Activated naive CD4-positive, alpha-beta T cell treated with anti-CD3 and anti-CD28 coated beads for 36 hours (primary cell): ENCODE measurements at regions not wholly inside any gene's neighbourhood (a gene's known extent, or its start where the extent isn't known, plus 50 kb on each side); places are given as distances from the start of the nearest gene placed in this dataset.

Experiments
- CTCF ChIA-PET: fragments of 350-600 bp; sonication (Branson Sonifier 250); formaldehyde crosslinking; loops from one replicate; lab custom pipeline; 2021; ENCODE audit warnings: antibody characterized with exemption; lab: Charles Lee
- DNase-seq: peaks from one replicate; pipeline ENCODE4 v3.0.0-alpha.2; 2020
- H3K27ac Mint-ChIP-seq: one replicate; pipeline ENCODE4 v1.8.0; 2021; ENCODE audit warnings: mild to moderate bottlenecking, mixed read lengths
- H3K27me3 Mint-ChIP-seq: one replicate; pipeline ENCODE4 v1.8.0; 2021; ENCODE audit warnings: low read depth, mixed read lengths
- H3K36me3 Mint-ChIP-seq: one replicate; pipeline ENCODE4 v1.8.0; 2021; ENCODE audit warnings: low read depth, mixed read lengths
- H3K4me1 Mint-ChIP-seq: one replicate; pipeline ENCODE4 v1.8.0; 2021; ENCODE audit warnings: low read depth, mixed read lengths
- H3K4me3 Mint-ChIP-seq: one replicate; pipeline ENCODE4 v1.8.0; 2021; ENCODE audit warnings: mild to moderate bottlenecking, moderate library complexity, mixed read lengths
- H3K9me3 Mint-ChIP-seq: one replicate; pipeline ENCODE4 v1.8.0; 2021; ENCODE audit warnings: mixed read lengths
- intact Hi-C: fragments of 100-400 bp; cut with micrococcal nuclease; formaldehyde crosslinking; loops from one replicate; pipeline ENCODE4 v1.15.1; 2023

- no peaks in the 10 kb centered on the region for H3K27me3 Mint-ChIP-seq
- CTCF ChIA-PET, result interaction anchor here (1.1 kb wide), 1 partner anchor 77 kb away, joined by 3 read pairs; no protein-coding TSS in a partner anchor
- H3K9me3 Mint-ChIP-seq, result no peaks in the 10 kb centered on the region
- no peak overlapping the region for H3K4me3 Mint-ChIP-seq
- no peaks in the 10 kb centered on the region for H3K36me3 Mint-ChIP-seq
- no peak overlapping the region for H3K27ac Mint-ChIP-seq
- no peak for DNase-seq
- H3K4me1 Mint-ChIP-seq, result peaks cover 3% of the 10 kb centered on the region
- intact Hi-C loops, result no loop called here
Measured at GRCh38 chr1:228956864-228957263, 221.6 kb downstream of the RHOU start.

DNA sequence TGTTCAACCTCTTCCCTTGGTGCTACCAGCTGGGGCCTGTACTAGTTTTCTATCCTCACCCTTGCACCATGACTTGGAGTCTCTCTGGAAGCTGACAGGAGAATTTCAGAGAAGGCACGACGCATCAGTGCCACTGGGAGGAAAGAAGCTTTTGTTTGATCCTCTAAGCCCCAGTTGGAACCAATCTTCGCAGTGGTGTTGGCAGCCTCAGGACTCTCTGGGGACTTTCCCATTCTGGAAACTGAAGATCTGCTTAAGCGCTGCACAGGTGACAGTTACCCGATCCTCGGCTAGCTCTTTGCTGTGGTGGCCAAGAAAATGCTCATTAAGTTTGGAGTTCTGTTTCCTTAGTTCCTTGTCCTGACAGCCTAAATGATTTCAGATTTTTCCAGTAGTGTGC is 222.3 kb downstream of the RHOU start:
- no peak overlapping the region for H3K4me3 Mint-ChIP-seq
- no peaks in the 10 kb centered on the region for H3K9me3 Mint-ChIP-seq
- CTCF ChIA-PET, result interaction anchor here (1.1 kb wide), 1 partner anchor 76 kb away, joined by 3 read pairs; no protein-coding TSS in a partner anchor
- H3K4me1 Mint-ChIP-seq, result peaks cover 3% of the 10 kb centered on the region
- intact Hi-C loops, result no loop called here
- H3K27ac Mint-ChIP-seq, result no peak overlapping the region
- no peaks in the 10 kb centered on the region for H3K36me3 Mint-ChIP-seq
- H3K27me3 Mint-ChIP-seq, result no peaks in the 10 kb centered on the region
- no peak for DNase-seq

- H3K4me3 Mint-ChIP-seq, result no peak overlapping the region
- intact Hi-C loops, result no loop called here
Measured at GRCh38 chr1:228958121-228958520, 222.8 kb downstream of the RHOU start.

GRCh38 chr1:228958741-228959140 is 223.5 kb downstream of the RHOU start:
- Mint-ChIP-seq H3K36me3 (no peaks in the 10 kb centered on the region), H3K4me1 (peaks cover 2% of the 10 kb centered on the region), H3K27ac (no peak overlapping the region), H3K9me3 (no peaks in the 10 kb centered on the region), H3K27me3 (no peaks in the 10 kb centered on the region), H3K4me3 (no peak overlapping the region)
- CTCF ChIA-PET, result interaction anchor here (0.7 kb wide), 1 partner anchor 287 kb away, joined by 3 read pairs; no protein-coding TSS in a partner anchor
- no peak for DNase-seq
- intact Hi-C loops, result no loop called here

More at GRCh38 chr1:228958121-228958520, 222.8 kb downstream of the RHOU start:
- CTCF ChIA-PET, result interaction anchor here (0.7 to 1.1 kb wide), 2 partner anchors 76 to 288 kb away, joined by 3 read pairs; no protein-coding TSS in a partner anchor
- no peak for DNase-seq
- no peaks in the 10 kb centered on the region for H3K9me3 Mint-ChIP-seq
- no peak overlapping the region for H3K27ac Mint-ChIP-seq
- H3K4me1 Mint-ChIP-seq, result peaks cover 2% of the 10 kb centered on the region
- no peaks in the 10 kb centered on the region for H3K36me3 Mint-ChIP-seq
- no peaks in the 10 kb centered on the region for H3K27me3 Mint-ChIP-seq

DNA sequence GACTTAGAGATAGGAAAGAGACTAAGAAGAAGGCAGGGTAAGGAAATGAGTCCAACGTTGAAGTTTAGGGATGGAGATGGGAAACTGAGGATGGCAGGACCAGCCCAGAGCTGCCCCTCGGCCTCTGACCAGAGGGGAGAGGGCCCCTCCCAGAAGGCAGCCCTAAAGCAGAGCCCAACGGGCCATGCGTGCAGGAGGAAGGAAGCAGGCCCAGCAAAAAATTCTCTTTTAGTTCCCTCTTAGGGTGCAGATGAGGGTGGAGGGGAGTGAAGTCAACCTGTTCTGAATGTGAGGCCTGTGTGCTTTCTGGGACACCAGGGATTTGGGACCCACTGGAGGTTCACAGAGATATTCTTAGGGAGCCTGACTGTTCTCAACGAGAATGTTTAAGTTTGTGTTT is 225.4 kb downstream of the RHOU start:
- Mint-ChIP-seq H3K9me3 (no peaks in the 10 kb centered on the region), H3K27me3 (no peaks in the 10 kb centered on the region), H3K4me3 (no peak overlapping the region), H3K36me3 (no peaks in the 10 kb centered on the region), H3K4me1 (no peaks in the 10 kb centered on the region), H3K27ac (no peak overlapping the region)
- intact Hi-C loops, result no loop called here
- CTCF ChIA-PET, result no interaction called here
- DNase-seq, result no peak

DNA sequence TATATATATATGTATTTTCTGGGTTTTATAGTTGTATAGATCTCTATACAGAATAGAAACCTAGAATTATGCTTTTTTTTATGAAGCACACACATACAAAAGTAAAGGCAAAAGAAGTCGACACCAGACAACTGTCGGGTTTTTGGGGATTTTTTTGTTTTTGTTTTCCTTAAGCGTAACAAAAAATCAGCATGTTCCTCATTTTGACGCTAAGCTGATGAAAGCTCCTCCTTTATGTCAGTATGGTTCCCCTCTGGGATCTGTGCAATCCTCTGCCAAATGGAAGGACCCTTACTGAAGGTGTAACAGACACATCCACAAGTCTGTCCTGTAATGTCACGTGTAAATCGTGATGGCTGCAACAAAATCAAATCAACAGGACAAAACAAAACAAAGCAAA is 226.2 kb downstream of the RHOU start:
- no peak overlapping the region for H3K27ac Mint-ChIP-seq
- intact Hi-C loops, result no loop called here
- CTCF ChIA-PET, result interaction anchor here (0.9 kb wide), 1 partner anchor 183 kb away, joined by 5 read pairs; no protein-coding TSS in a partner anchor
- no peaks in the 10 kb centered on the region for H3K9me3 Mint-ChIP-seq
- H3K36me3 Mint-ChIP-seq, result no peaks in the 10 kb centered on the region
- no peaks in the 10 kb centered on the region for H3K4me1 Mint-ChIP-seq
- no peak for DNase-seq
- H3K4me3 Mint-ChIP-seq, result no peak overlapping the region
- H3K27me3 Mint-ChIP-seq, result no peaks in the 10 kb centered on the region

DNA sequence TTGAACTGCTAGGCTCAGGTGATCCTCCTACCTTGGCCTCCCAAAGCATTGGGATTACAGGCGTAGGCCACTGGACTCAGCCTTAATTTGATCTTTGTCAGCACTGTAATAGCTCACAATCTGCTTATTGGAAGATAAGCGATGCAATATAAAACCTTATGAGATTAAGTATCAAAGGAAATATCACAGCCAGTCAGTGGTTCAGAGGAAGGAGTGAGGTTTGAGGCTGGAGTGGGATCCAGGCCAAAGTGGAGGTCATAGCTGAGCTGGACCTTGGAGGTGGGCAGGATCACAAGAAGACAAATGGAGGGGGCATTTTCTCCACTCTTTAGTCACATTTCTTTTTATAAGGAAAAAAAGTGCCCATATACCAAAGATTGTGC is 228.5 kb downstream of the RHOU start:
- intact Hi-C loops, result no loop called here
- Mint-ChIP-seq H3K4me3 (no peak overlapping the region), H3K27ac (no peak overlapping the region), H3K27me3 (no peaks in the 10 kb centered on the region), H3K36me3 (no peaks in the 10 kb centered on the region), H3K9me3 (no peaks in the 10 kb centered on the region), H3K4me1 (no peaks in the 10 kb centered on the region)
- CTCF ChIA-PET, result no interaction called here
- DNase-seq, result no peak

DNA sequence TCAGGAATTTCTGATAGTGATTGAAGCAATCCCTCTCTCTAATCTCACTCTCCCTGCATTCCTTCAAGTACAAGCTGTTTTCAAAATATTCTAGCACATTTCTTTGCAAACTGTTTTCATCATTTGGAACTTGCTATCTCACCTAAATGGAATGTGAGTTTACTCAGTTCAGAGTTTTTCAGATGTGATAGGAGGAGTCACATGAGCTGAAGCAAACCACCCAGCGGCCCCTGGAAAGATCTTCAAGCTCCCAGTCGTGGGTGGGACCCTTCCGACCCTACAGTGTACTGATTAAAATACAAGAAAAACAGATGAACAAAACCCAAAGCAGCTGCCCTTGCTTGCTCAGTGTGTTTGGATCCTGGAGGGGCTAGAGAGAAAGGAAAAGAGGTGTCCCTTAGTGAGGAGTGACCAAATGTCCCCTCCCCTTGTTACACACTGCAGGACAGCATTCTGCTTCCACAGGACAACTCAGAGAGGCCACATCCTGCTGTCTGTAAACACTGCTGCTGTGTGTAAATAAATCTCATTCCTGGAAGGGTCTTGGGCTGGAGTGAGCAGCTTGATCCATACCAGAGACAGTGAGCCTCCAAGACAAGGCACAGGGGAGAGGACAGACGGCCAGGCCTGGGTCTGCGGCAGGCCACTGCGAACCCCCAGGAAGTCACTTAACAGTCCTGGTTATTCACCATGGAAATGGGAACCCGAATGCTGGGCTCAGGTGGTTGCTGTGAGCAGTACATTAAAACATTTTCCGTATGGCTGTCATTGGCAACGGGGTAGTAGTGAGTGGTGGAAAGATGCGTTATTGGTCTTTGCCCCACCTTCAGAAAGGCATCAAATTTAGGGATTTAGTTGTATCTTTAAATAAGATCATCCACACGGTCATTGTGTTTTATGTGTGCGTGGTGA is 229.2 kb downstream of the RHOU start:
- Mint-ChIP-seq H3K4me1 (no peaks in the 10 kb centered on the region), H3K27ac (no peak overlapping the region), H3K27me3 (no peaks in the 10 kb centered on the region), H3K4me3 (no peak overlapping the region), H3K36me3 (no peaks in the 10 kb centered on the region), H3K9me3 (no peaks in the 10 kb centered on the region)
- CTCF ChIA-PET, result no interaction called here
- DNase-seq, result no peak
- intact Hi-C loops, result no loop called here

- no peak overlapping the region for H3K4me3 Mint-ChIP-seq
Measured at GRCh38 chr1:228968891-228969606, 233.8 kb downstream of the RHOU start.

DNA sequence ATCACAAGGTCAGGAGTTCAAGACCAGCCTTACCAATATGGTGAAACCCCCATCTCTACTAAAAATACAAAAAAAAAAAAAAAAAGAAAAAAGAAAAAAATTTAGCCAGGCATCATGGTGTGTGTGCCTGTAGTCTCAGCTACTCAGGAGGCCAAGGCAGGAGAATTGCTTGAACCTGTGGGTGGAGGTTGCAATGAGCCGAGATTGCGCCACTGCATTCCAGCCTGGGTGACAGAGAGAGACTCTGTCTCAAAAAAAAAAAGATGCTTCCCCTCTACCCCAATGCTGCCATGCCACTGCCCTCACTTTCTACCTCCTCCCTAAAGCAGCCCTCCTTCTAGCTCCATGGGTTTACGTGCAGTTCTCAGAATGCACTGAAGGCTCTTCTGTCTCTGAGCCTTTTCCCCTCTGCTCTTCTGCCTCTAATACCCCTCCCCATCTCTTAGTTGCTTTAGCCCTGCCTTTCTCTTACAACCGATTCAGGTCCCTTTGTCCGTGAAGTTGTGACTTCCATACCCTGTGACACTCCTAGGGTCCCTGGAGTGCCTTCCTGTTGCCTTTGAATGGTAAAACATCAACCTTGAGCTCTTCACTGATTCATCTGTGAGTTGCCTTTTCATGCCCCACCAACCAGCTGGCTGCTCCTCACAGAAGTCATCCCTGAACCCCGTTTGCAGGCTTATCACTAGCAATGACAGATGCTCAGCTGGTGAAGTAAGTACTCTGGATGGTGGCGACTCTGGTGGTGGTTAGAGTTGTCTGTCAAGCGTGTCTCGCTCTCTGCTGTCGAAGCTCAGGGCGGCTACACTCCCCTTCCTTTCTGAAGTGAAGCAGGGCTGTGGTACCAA is 234.9 kb downstream of the RHOU start:
- intact Hi-C loops, result no loop called here
- H3K36me3 Mint-ChIP-seq, result no peaks in the 10 kb centered on the region
- H3K27me3 Mint-ChIP-seq, result no peaks in the 10 kb centered on the region
- CTCF ChIA-PET, result no interaction called here
- no peaks in the 10 kb centered on the region for H3K4me1 Mint-ChIP-seq
- DNase-seq, result no peak
- no peaks in the 10 kb centered on the region for H3K9me3 Mint-ChIP-seq
- H3K27ac Mint-ChIP-seq, result no peak overlapping the region
- no peak overlapping the region for H3K4me3 Mint-ChIP-seq

More at GRCh38 chr1:228968891-228969606, 233.8 kb downstream of the RHOU start:
- Mint-ChIP-seq H3K27ac (no peak overlapping the region), H3K36me3 (no peaks in the 10 kb centered on the region), H3K9me3 (no peaks in the 10 kb centered on the region), H3K27me3 (no peaks in the 10 kb centered on the region), H3K4me1 (no peaks in the 10 kb centered on the region)
- no peak for DNase-seq
- intact Hi-C loops, result no loop called here
- CTCF ChIA-PET, result no interaction called here

DNA sequence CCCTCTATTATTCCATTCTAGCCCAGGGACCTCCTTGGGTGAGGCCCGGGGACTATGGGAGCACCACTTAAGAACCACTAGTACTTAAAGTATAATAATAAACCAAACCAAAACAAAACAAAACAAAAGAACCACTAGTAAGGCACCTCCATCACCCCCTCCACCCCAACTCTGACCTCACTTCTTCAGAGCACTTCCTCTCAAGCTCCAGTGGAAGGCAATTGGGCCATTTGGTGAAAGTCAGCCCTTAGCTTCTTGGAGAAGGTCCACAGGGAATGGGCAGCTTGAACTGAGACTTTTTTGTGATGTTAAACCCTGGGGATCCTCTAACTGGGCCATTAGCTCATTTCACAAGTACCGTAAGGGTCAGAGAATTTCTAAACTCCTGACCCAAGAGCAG is 237.3 kb downstream of the RHOU start:
- no peaks in the 10 kb centered on the region for H3K27me3 Mint-ChIP-seq
- H3K4me3 Mint-ChIP-seq, result no peak overlapping the region
- no peaks in the 10 kb centered on the region for H3K4me1 Mint-ChIP-seq
- intact Hi-C loops, result no loop called here
- no peaks in the 10 kb centered on the region for H3K9me3 Mint-ChIP-seq
- no peak for DNase-seq
- no peaks in the 10 kb centered on the region for H3K36me3 Mint-ChIP-seq
- no peak overlapping the region for H3K27ac Mint-ChIP-seq
- CTCF ChIA-PET, result interaction anchor here (1.3 kb wide), 1 partner anchor 308 kb away, joined by 3 read pairs; no protein-coding TSS in a partner anchor

DNA sequence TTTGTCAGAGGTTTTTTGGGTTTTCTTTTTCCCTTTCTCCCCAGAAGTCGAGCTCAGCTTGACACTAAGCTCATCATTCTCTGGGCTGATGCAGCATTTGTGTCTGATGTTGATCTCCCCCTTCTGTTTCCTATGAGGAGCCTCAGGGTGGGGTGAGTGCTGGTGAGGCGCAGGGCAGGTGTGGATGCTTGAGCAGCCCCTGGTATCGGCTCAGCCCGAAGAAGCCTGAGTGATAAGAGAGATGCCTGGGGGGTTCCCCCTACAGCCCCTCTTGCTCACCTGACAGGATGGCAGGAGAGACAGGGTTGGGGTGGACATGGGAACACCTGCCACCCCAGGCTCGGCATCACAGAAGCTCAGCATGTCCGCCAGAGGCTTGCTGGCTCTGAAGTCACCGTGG is 239.0 kb downstream of the RHOU start:
- no peaks in the 10 kb centered on the region for H3K27me3 Mint-ChIP-seq

More for the DNA sequence above, 239.0 kb downstream of the RHOU start:
- intact Hi-C loops, result no loop called here
- CTCF ChIA-PET, result no interaction called here
- Mint-ChIP-seq H3K4me1 (no peaks in the 10 kb centered on the region), H3K36me3 (no peaks in the 10 kb centered on the region), H3K9me3 (no peaks in the 10 kb centered on the region), H3K27ac (no peak overlapping the region), H3K4me3 (no peak overlapping the region)
- DNase-seq, result no peak
